ENCODE measurements at regions not wholly inside any gene's neighbourhood (a gene's known extent, or its start where the extent isn't known, plus 50 kb on each side); places are given as distances from the start of the nearest gene placed in this dataset.

GRCh38 chr21:35641271-35642016, 418.9 kb downstream of the SETD4 start:
- no peaks in the 10 kb centered on the region for H3K36me3 Mint-ChIP-seq (ENCODE audit: low read depth)
- TF ChIP-seq CTCF (conservative IDR thresholded peaks at IDR 0.05) = no peak
- no peak for DNase-seq (ENCODE audit: low read depth, low spot score)
- H3K27ac Mint-ChIP-seq (ENCODE audit: unreplicated experiment) = no peak overlapping the region
- peaks cover 3% of the 10 kb centered on the region for H3K4me1 Mint-ChIP-seq
- H3K4me3 Mint-ChIP-seq = no peak overlapping the region
- H3K9me3 Mint-ChIP-seq = no peaks in the 10 kb centered on the region
- peaks cover 13% of the 10 kb centered on the region for H3K27me3 Mint-ChIP-seq (ENCODE audit: low read depth)

GRCh38 chr21:35637431-35637830, 422.9 kb downstream of the SETD4 start:
- H3K36me3 Mint-ChIP-seq (ENCODE audit: low read depth) = no peaks in the 10 kb centered on the region
- peaks cover 3% of the 10 kb centered on the region for H3K4me1 Mint-ChIP-seq
- H3K4me3 Mint-ChIP-seq = no peak overlapping the region
- no peak for TF ChIP-seq CTCF (conservative IDR thresholded peaks at IDR 0.05)
- no peaks in the 10 kb centered on the region for H3K9me3 Mint-ChIP-seq
- DNase-seq (ENCODE audit: low read depth, low spot score) = no peak
- H3K27ac Mint-ChIP-seq (ENCODE audit: unreplicated experiment) = no peak overlapping the region
- peaks cover 2% of the 10 kb centered on the region for H3K27me3 Mint-ChIP-seq (ENCODE audit: low read depth)

- Mint-ChIP-seq H3K9me3 (no peaks in the 10 kb centered on the region), H3K36me3 (ENCODE audit: low read depth) (no peaks in the 10 kb centered on the region), H3K27ac (ENCODE audit: unreplicated experiment) (no peak overlapping the region), H3K4me1 (peaks cover 3% of the 10 kb centered on the region), H3K4me3 (no peak overlapping the region), H3K27me3 (ENCODE audit: low read depth) (peaks cover 2% of the 10 kb centered on the region)
- no peak for DNase-seq (ENCODE audit: low read depth, low spot score)
- no peak for TF ChIP-seq CTCF (conservative IDR thresholded peaks at IDR 0.05)
These were observed 424.3 kb downstream of the SETD4 start for GRCh38 chr21:35635994-35636393.

- no peak for DNase-seq (ENCODE audit: low read depth, low spot score)
- H3K36me3 Mint-ChIP-seq (ENCODE audit: low read depth) = no peaks in the 10 kb centered on the region
- H3K4me1 Mint-ChIP-seq = peaks cover 3% of the 10 kb centered on the region
- H3K4me3 Mint-ChIP-seq = no peak overlapping the region
- H3K9me3 Mint-ChIP-seq = no peaks in the 10 kb centered on the region
- no peak for TF ChIP-seq CTCF (conservative IDR thresholded peaks at IDR 0.05)
- no peak overlapping the region for H3K27ac Mint-ChIP-seq (ENCODE audit: unreplicated experiment)
- H3K27me3 Mint-ChIP-seq (ENCODE audit: low read depth) = no peaks in the 10 kb centered on the region
These were observed 425.1 kb downstream of the SETD4 start for GRCh38 chr21:35635261-35635660.

- Mint-ChIP-seq H3K4me1 (peaks cover 3% of the 10 kb centered on the region), H3K9me3 (no peaks in the 10 kb centered on the region), H3K27ac (ENCODE audit: unreplicated experiment) (no peak overlapping the region), H3K4me3 (no peak overlapping the region), H3K27me3 (ENCODE audit: low read depth) (no peaks in the 10 kb centered on the region), H3K36me3 (ENCODE audit: low read depth) (no peaks in the 10 kb centered on the region)
- no peak for TF ChIP-seq CTCF (conservative IDR thresholded peaks at IDR 0.05)
- no peak for DNase-seq (ENCODE audit: low read depth, low spot score)
These were observed 426.8 kb downstream of the SETD4 start for GRCh38 chr21:35633501-35633900.
